ENCODE measurements at regions not wholly inside any gene's neighbourhood (a gene's known extent, or its start where the extent isn't known, plus 50 kb on each side); places are given as distances from the start of the nearest gene placed in this dataset.

GRCh38 chr13:103517066-103517767, 451.0 kb upstream of the SLC10A2 start:
- no CpG with 5 or more reads among the region's 3 CpGs for WGBS, 2 donors (ENCODE audit: extremely low coverage in 2 of 2, insufficient read length in 2 of 2, insufficient replicate concordance in 1 of 2)
- Histone ChIP-seq H4K91ac (ENCODE audit: low read depth, low read length, poor library complexity) (no peak overlapping the region), H3K14ac (ENCODE audit: low read length) (no peak overlapping the region), H3K27me3 (ENCODE audit: control insufficient read depth in 3 of 3, insufficient read depth in 3 of 3, low read depth in 1 of 3, low read length in 3 of 3) (no peaks in the 10 kb centered on the region), H2AK5ac (ENCODE audit: low read depth, low read length) (no peak overlapping the region), H2BK12ac (ENCODE audit: low read length) (no peak overlapping the region), H3K9me3 (replicated peaks in 1 of 2; ENCODE audit: control insufficient read depth in 2 of 2, insufficient read depth in 1 of 2, low read depth in 1 of 2, low read length in 2 of 2) (no peaks in the 10 kb centered on the region), H4K8ac (ENCODE audit: low read depth, low read length) (no peak overlapping the region), H3K36me3 (replicated peaks in 1 of 2; ENCODE audit: control insufficient read depth in 2 of 2, insufficient read depth in 2 of 2, low read length in 2 of 2) (no peaks in the 10 kb centered on the region), H2BK5ac (ENCODE audit: low read length) (no peak overlapping the region), H3K4me3 (ENCODE audit: low read length in 2 of 2) (no peak overlapping the region), H3K9ac (ENCODE audit: low read depth, low read length, poor library complexity) (no peak overlapping the region), H3K4ac (ENCODE audit: low read length) (no peak overlapping the region), H3K18ac (ENCODE audit: low read length) (no peak overlapping the region), H3K27ac (replicated peaks; ENCODE audit: low read length) (no peak overlapping the region), H2BK120ac (ENCODE audit: low read depth, low read length) (no peak overlapping the region), H3K4me2 (ENCODE audit: insufficient read depth, low read length, poor library complexity, severe bottlenecking) (no peak overlapping the region), H2AFZ (ENCODE audit: low read length) (no peak overlapping the region), H2BK15ac (ENCODE audit: low read length) (no peak overlapping the region), H3K4me1 (ENCODE audit: control insufficient read depth in 2 of 2, insufficient read depth in 1 of 2, low read depth in 1 of 2, low read length in 2 of 2) (peaks cover 9% of the 10 kb centered on the region in 2 donors), H3K79me1 (ENCODE audit: low read depth, low read length) (no peaks in the 10 kb centered on the region), H3K23ac (ENCODE audit: low read depth, low read length, poor library complexity) (no peak overlapping the region)
- DNase-seq (ENCODE audit: low spot score), result no peak

DNA sequence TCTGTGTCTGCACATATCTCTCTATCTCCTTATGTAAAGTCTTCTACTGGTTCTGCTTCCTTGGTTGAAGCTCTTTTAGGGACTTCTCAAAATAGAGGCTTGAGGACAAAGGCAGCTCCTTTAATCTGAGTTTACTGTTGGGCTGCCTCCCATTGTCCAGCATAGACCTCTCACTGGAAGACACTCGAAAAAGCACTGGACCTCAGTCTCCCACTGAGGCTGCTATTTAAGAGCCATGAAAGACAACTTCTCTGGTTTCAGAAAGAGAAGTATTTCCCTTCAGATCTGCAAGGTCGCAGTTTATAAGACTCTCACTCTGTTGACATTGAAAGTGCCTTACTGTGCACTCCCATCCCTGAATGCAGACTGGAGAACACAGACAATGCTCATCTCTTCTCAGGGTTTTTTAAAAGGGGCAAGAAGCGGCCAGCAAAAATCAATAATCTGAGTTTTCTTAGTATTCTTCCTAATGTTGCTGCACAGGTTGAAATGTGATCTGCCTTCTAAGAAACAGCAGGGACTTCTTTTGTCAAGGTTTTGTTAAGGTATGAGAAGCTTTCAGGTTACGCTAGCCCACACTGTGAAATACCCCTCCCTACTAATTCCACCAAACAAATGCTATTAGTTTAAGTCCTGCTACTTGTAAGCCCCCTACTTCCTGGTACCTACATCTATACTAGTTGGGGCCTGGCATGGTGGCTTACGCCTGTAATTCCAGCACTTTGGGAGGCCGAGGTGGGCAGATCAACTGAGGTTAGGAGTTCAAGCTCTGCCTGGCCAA, 450.0 kb upstream of the SLC10A2 start:
- H3K4me1 ChIP-seq (ENCODE audit: control insufficient read depth in 2 of 2, insufficient read depth in 1 of 2, low read depth in 1 of 2, low read length in 2 of 2), result peaks cover 9% of the 10 kb centered on the region in 2 donors
- H3K9ac ChIP-seq (ENCODE audit: low read depth, low read length, poor library complexity), result no peak overlapping the region
- no peak overlapping the region for H3K4me3 ChIP-seq (ENCODE audit: low read length in 2 of 2)
- H2BK12ac ChIP-seq (ENCODE audit: low read length), result no peak overlapping the region
- no peak overlapping the region for H2AK5ac ChIP-seq (ENCODE audit: low read depth, low read length)
- H3K36me3 ChIP-seq (replicated peaks in 1 of 2; ENCODE audit: control insufficient read depth in 2 of 2, insufficient read depth in 2 of 2, low read length in 2 of 2), result no peaks in the 10 kb centered on the region
- H2BK5ac ChIP-seq (ENCODE audit: low read length), result no peak overlapping the region
- H3K4ac ChIP-seq (ENCODE audit: low read length), result no peak overlapping the region
- H3K23ac ChIP-seq (ENCODE audit: low read depth, low read length, poor library complexity), result no peak overlapping the region
- no peak for DNase-seq (ENCODE audit: low spot score)
- H3K9me3 ChIP-seq (replicated peaks in 1 of 2; ENCODE audit: control insufficient read depth in 2 of 2, insufficient read depth in 1 of 2, low read depth in 1 of 2, low read length in 2 of 2), result no peaks in the 10 kb centered on the region
- no peak overlapping the region for H2BK15ac ChIP-seq (ENCODE audit: low read length)
- H3K27ac ChIP-seq (replicated peaks; ENCODE audit: low read length), result peak overlapping the region; percentile 39
- no peaks in the 10 kb centered on the region for H3K79me1 ChIP-seq (ENCODE audit: low read depth, low read length)
- no peak overlapping the region for H4K91ac ChIP-seq (ENCODE audit: low read depth, low read length, poor library complexity)
- H3K18ac ChIP-seq (ENCODE audit: low read length), result no peak overlapping the region
- no peak overlapping the region for H3K4me2 ChIP-seq (ENCODE audit: insufficient read depth, low read length, poor library complexity, severe bottlenecking)
- no peak overlapping the region for H2BK120ac ChIP-seq (ENCODE audit: low read depth, low read length)
- no CpG with 5 or more reads among the region's 6 CpGs for WGBS, 2 donors (ENCODE audit: extremely low coverage in 2 of 2, insufficient read length in 2 of 2, insufficient replicate concordance in 1 of 2)
- no peak overlapping the region for H4K8ac ChIP-seq (ENCODE audit: low read depth, low read length)
- peak overlapping the region; percentile 83 for H2AFZ ChIP-seq (ENCODE audit: low read length)
- H3K14ac ChIP-seq (ENCODE audit: low read length), result no peak overlapping the region
- H3K27me3 ChIP-seq (ENCODE audit: control insufficient read depth in 3 of 3, insufficient read depth in 3 of 3, low read depth in 1 of 3, low read length in 3 of 3), result no peaks in the 10 kb centered on the region

GRCh38 chr13:103515410-103515809, 449.2 kb upstream of the SLC10A2 start:
- Histone ChIP-seq H3K23ac (ENCODE audit: low read depth, low read length, poor library complexity) (no peak overlapping the region), H2BK12ac (ENCODE audit: low read length) (no peak overlapping the region), H3K14ac (ENCODE audit: low read length) (no peak overlapping the region), H4K91ac (ENCODE audit: low read depth, low read length, poor library complexity) (no peak overlapping the region), H3K79me1 (ENCODE audit: low read depth, low read length) (no peaks in the 10 kb centered on the region), H3K36me3 (replicated peaks in 1 of 2; ENCODE audit: control insufficient read depth in 2 of 2, insufficient read depth in 2 of 2, low read length in 2 of 2) (no peaks in the 10 kb centered on the region), H3K4me2 (ENCODE audit: insufficient read depth, low read length, poor library complexity, severe bottlenecking) (no peak overlapping the region), H2AFZ (ENCODE audit: low read length) (no peak overlapping the region), H3K4me3 (ENCODE audit: low read length in 2 of 2) (no peak overlapping the region), H3K27me3 (ENCODE audit: control insufficient read depth in 3 of 3, insufficient read depth in 3 of 3, low read depth in 1 of 3, low read length in 3 of 3) (no peaks in the 10 kb centered on the region), H3K9me3 (replicated peaks in 1 of 2; ENCODE audit: control insufficient read depth in 2 of 2, insufficient read depth in 1 of 2, low read depth in 1 of 2, low read length in 2 of 2) (no peaks in the 10 kb centered on the region), H4K8ac (ENCODE audit: low read depth, low read length) (no peak overlapping the region), H2BK120ac (ENCODE audit: low read depth, low read length) (no peak overlapping the region), H3K4me1 (ENCODE audit: control insufficient read depth in 2 of 2, insufficient read depth in 1 of 2, low read depth in 1 of 2, low read length in 2 of 2) (peaks cover 9% of the 10 kb centered on the region in 2 donors), H3K4ac (ENCODE audit: low read length) (no peak overlapping the region), H3K9ac (ENCODE audit: low read depth, low read length, poor library complexity) (no peak overlapping the region), H2BK5ac (ENCODE audit: low read length) (no peak overlapping the region), H2AK5ac (ENCODE audit: low read depth, low read length) (no peak overlapping the region), H3K18ac (ENCODE audit: low read length) (no peak overlapping the region), H2BK15ac (ENCODE audit: low read length) (no peak overlapping the region), H3K27ac (replicated peaks; ENCODE audit: low read length) (no peak overlapping the region)
- no peak for DNase-seq (ENCODE audit: low spot score)
- no CpG with 5 or more reads among the region's 3 CpGs for WGBS, 2 donors (ENCODE audit: extremely low coverage in 2 of 2, insufficient read length in 2 of 2, insufficient replicate concordance in 1 of 2)

GRCh38 chr13:103514619-103515018, 448.4 kb upstream of the SLC10A2 start:
- WGBS, 2 donors (ENCODE audit: extremely low coverage in 2 of 2, insufficient read length in 2 of 2, insufficient replicate concordance in 1 of 2), result no CpG with 5 or more reads among the region's 2 CpGs
- no peak overlapping the region for H2BK120ac ChIP-seq (ENCODE audit: low read depth, low read length)
- H3K4me3 ChIP-seq (ENCODE audit: low read length in 2 of 2), result no peak overlapping the region
- H2BK12ac ChIP-seq (ENCODE audit: low read length), result no peak overlapping the region
- no peaks in the 10 kb centered on the region for H3K79me1 ChIP-seq (ENCODE audit: low read depth, low read length)
- no peak overlapping the region for H3K4me2 ChIP-seq (ENCODE audit: insufficient read depth, low read length, poor library complexity, severe bottlenecking)
- no peak overlapping the region for H2AK5ac ChIP-seq (ENCODE audit: low read depth, low read length)
- no peaks in the 10 kb centered on the region for H3K9me3 ChIP-seq (replicated peaks in 1 of 2; ENCODE audit: control insufficient read depth in 2 of 2, insufficient read depth in 1 of 2, low read depth in 1 of 2, low read length in 2 of 2)
- no peak overlapping the region for H3K27ac ChIP-seq (replicated peaks; ENCODE audit: low read length)
- H3K4me1 ChIP-seq (ENCODE audit: control insufficient read depth in 2 of 2, insufficient read depth in 1 of 2, low read depth in 1 of 2, low read length in 2 of 2), result peaks cover 9% of the 10 kb centered on the region in 2 donors
- no peaks in the 10 kb centered on the region for H3K27me3 ChIP-seq (ENCODE audit: control insufficient read depth in 3 of 3, insufficient read depth in 3 of 3, low read depth in 1 of 3, low read length in 3 of 3)
- H3K23ac ChIP-seq (ENCODE audit: low read depth, low read length, poor library complexity), result no peak overlapping the region
- H3K14ac ChIP-seq (ENCODE audit: low read length), result no peak overlapping the region
- H2BK5ac ChIP-seq (ENCODE audit: low read length), result no peak overlapping the region
- H3K9ac ChIP-seq (ENCODE audit: low read depth, low read length, poor library complexity), result no peak overlapping the region
- H3K18ac ChIP-seq (ENCODE audit: low read length), result no peak overlapping the region
- H4K91ac ChIP-seq (ENCODE audit: low read depth, low read length, poor library complexity), result no peak overlapping the region
- DNase-seq (ENCODE audit: low spot score), result no peak
- H4K8ac ChIP-seq (ENCODE audit: low read depth, low read length), result no peak overlapping the region
- H2AFZ ChIP-seq (ENCODE audit: low read length), result no peak overlapping the region
- H3K36me3 ChIP-seq (replicated peaks in 1 of 2; ENCODE audit: control insufficient read depth in 2 of 2, insufficient read depth in 2 of 2, low read length in 2 of 2), result no peaks in the 10 kb centered on the region
- H2BK15ac ChIP-seq (ENCODE audit: low read length), result no peak overlapping the region
- H3K4ac ChIP-seq (ENCODE audit: low read length), result no peak overlapping the region

All from neuronal stem cell (in vitro differentiated cells).